COLO829 (cell line): ENCODE measurements at regions not wholly inside any gene's neighbourhood (a gene's known extent, or its start where the extent isn't known, plus 50 kb on each side); places are given as distances from the start of the nearest gene placed in this dataset.
A peak's percentile ranks its signal among the peaks of the same experiment; 100 is the strongest.

ENCODE experiments used
- DNase-seq: peaks from one replicate; pipeline ENCODE4 v3.0.0; 2012; ENCODE audit warnings: low spot score

GRCh38 chr11:19336331-19336730 is 95.6 kb upstream of the E2F8 start:
- no peak for DNase-seq

- no peak for DNase-seq
These were observed 91.7 kb upstream of the E2F8 start for GRCh38 chr11:19332476-19332875.

GRCh38 chr11:19330416-19330815 is 89.7 kb upstream of the E2F8 start:
- DNase-seq, result no peak

- no peak for DNase-seq
These were observed 89.2 kb upstream of the E2F8 start for GRCh38 chr11:19329970-19330369.

- DNase-seq, result no peak
These were observed 88.0 kb upstream of the E2F8 start for GRCh38 chr11:19328586-19329311.

- no peak for DNase-seq
These were observed 86.5 kb upstream of the E2F8 start for GRCh38 chr11:19327280-19327679.

GRCh38 chr11:19326499-19326898 is 85.8 kb upstream of the E2F8 start:
- DNase-seq, result no peak

- no peak for DNase-seq
These were observed 82.8 kb upstream of the E2F8 start for GRCh38 chr11:19323502-19323901.

- DNase-seq, result no peak
These were observed 80.6 kb upstream of the E2F8 start for GRCh38 chr11:19321351-19321750.

- DNase-seq, result no peak
These were observed 80.1 kb upstream of the E2F8 start for GRCh38 chr11:19320827-19321226.

GRCh38 chr11:19316434-19316833 is 75.7 kb upstream of the E2F8 start:
- DNase-seq, result no peak

- DNase-seq, result no peak
These were observed 74.8 kb upstream of the E2F8 start for GRCh38 chr11:19315511-19315910.

GRCh38 chr11:19313140-19313539 is 72.4 kb upstream of the E2F8 start:
- DNase-seq, result no peak

- peak; percentile 55 for DNase-seq
These were observed 70.7 kb upstream of the E2F8 start for GRCh38 chr11:19311308-19312030.

- DNase-seq, result no peak
These were observed 66.8 kb upstream of the E2F8 start for GRCh38 chr11:19307498-19307897.

- no peak for DNase-seq
These were observed 65.6 kb upstream of the E2F8 start for GRCh38 chr11:19306179-19306944.

GRCh38 chr11:19301361-19301760 is 60.6 kb upstream of the E2F8 start:
- DNase-seq, result no peak

- no peak for DNase-seq
These were observed 53.7 kb upstream of the E2F8 start for GRCh38 chr11:19294444-19294843.

GRCh38 chr11:19291064-19291463 is 50.3 kb upstream of the E2F8 start:
- DNase-seq, result no peak
